ENCODE measurements at regions not wholly inside any gene's neighbourhood (a gene's known extent, or its start where the extent isn't known, plus 50 kb on each side); places are given as distances from the start of the nearest gene placed in this dataset.
"Not testable (repeated sequence)": the region's sequence is repeated elsewhere in the genome, so short reads cannot be mapped to it uniquely, and the experiment has no call there.

DNA sequence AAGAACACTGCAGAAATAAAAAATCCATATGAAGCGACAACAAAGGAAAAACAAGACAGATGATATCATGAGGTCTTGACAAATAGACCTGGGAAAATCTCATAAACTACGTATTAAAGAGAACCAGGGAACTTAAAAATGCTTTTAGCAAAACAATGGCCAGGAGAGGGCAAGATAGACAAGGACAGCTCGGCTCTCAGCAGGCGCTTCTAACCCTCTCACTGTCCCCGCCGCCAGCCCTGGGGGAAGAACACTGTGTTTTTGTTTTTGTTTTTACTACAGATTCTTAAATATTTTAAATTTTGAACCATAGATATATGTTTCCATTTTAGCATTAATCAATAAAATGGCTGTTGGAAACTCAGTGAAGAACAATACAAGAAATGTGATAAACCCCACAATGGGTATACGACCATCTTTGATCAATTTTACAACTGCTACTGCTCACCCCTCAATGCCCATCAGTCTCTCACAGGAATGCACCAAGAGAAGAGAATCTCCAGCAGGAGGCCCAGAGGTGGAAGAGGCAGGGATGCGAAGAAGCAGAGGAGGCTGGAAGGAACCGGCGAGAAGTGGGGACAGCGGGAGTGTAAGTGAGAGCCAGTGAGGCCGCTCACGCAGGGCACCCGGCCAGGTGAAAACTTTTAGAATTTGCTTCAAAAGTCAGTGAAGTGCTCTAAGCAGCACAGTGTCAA is 98.0 kb downstream of the CHRFAM7A start:
- not testable (repeated sequence) for H3K27me3 Mint-ChIP-seq (ENCODE audit: unreplicated experiment); H3K4me1 Mint-ChIP-seq (ENCODE audit: unreplicated experiment); H3K4me3 Mint-ChIP-seq (ENCODE audit: unreplicated experiment); H3K36me3 Mint-ChIP-seq (ENCODE audit: unreplicated experiment); H3K27ac Mint-ChIP-seq (ENCODE audit: unreplicated experiment); H3K9me3 Mint-ChIP-seq (ENCODE audit: unreplicated experiment); DNase-seq (ENCODE audit: extremely low spot score, unreplicated experiment)

- H3K27ac Mint-ChIP-seq (ENCODE audit: unreplicated experiment); H3K4me3 Mint-ChIP-seq (ENCODE audit: unreplicated experiment); H3K27me3 Mint-ChIP-seq (ENCODE audit: unreplicated experiment); DNase-seq (ENCODE audit: extremely low spot score, unreplicated experiment); H3K4me1 Mint-ChIP-seq (ENCODE audit: unreplicated experiment); H3K9me3 Mint-ChIP-seq (ENCODE audit: unreplicated experiment); H3K36me3 Mint-ChIP-seq (ENCODE audit: unreplicated experiment): not testable (repeated sequence)
Measured at GRCh38 chr15:30303968-30304367, 89.4 kb downstream of the CHRFAM7A start.
